Ovary (tissue), 3 donors: ENCODE measurements at regions not wholly inside any gene's neighbourhood (a gene's known extent, or its start where the extent isn't known, plus 50 kb on each side); places are given as distances from the start of the nearest gene placed in this dataset.

Experiments used
- POLR2A ChIP-seq: fragments of 450-650 bp; IDR thresholded peaks from one replicate; pipeline ENCODE4 v1.6.1; 2017; ENCODE audit warnings: antibody characterized with exemption, mild to moderate bottlenecking, moderate library complexity
- TF ChIP-seq, protein P1 (sequence below), 3 donors: fragments of 450-650 bp in 2 of 3; fragments of 200-600 bp in 1 of 3; IDR thresholded peaks; one replicate each; pipeline versions ENCODE4 v1.5.1 to v1.8.0; 2016 to 2022; ENCODE audit warnings: antibody characterized with exemption in 3 of 3, mild to moderate bottlenecking in 1 of 3
- donor health status: DM: no; HTN: no; CAD: no.

DNA sequence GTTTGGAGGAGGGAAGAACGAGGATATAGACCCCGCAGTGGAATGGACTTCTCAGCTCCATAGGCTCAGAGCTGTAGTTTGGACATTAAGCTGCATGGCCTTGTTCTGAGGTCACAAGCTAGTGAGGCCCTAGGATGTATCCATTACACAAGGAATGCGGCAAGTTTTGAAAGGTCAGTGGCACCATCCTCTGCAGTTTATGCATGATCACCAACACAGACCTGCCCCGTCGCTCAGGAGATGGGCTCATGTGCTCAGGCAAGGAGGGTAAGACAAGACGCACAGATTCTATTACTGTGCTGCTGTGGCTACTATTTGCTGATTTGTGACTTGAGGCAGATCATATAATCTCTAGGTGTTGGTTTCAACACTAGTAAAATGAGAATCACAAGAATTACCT, 110.9 kb downstream of the FAM161A start:
- TF ChIP-seq, protein P1, sequence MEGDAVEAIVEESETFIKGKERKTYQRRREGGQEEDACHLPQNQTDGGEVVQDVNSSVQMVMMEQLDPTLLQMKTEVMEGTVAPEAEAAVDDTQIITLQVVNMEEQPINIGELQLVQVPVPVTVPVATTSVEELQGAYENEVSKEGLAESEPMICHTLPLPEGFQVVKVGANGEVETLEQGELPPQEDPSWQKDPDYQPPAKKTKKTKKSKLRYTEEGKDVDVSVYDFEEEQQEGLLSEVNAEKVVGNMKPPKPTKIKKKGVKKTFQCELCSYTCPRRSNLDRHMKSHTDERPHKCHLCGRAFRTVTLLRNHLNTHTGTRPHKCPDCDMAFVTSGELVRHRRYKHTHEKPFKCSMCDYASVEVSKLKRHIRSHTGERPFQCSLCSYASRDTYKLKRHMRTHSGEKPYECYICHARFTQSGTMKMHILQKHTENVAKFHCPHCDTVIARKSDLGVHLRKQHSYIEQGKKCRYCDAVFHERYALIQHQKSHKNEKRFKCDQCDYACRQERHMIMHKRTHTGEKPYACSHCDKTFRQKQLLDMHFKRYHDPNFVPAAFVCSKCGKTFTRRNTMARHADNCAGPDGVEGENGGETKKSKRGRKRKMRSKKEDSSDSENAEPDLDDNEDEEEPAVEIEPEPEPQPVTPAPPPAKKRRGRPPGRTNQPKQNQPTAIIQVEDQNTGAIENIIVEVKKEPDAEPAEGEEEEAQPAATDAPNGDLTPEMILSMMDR (IDR thresholded peaks at IDR 0.05): no peak
- TF ChIP-seq POLR2A: no peak
